ENCODE measurements at regions not wholly inside any gene's neighbourhood (a gene's known extent, or its start where the extent isn't known, plus 50 kb on each side); places are given as distances from the start of the nearest gene placed in this dataset.

GRCh38 chr11:105189581-105189980 lies 50.0 kb upstream of the CARD18 start:
- DNase-seq: no peak
